ENCODE measurements at regions not wholly inside any gene's neighbourhood (a gene's known extent, or its start where the extent isn't known, plus 50 kb on each side); places are given as distances from the start of the nearest gene placed in this dataset.
A peak's percentile ranks its signal among the peaks of the same experiment; 100 is the strongest.

- Histone ChIP-seq H3K4me1 (ENCODE audit: insufficient read depth, low read length) (no peaks in the 10 kb centered on the region), H3K9ac (ENCODE audit: low read depth, low read length) (no peak overlapping the region), H3K4me3 (ENCODE audit: low read depth in 1 of 2, low read length in 2 of 2) (no peak overlapping the region), H3K27me3 (ENCODE audit: insufficient read depth, low read length, poor library complexity) (no peaks in the 10 kb centered on the region), H4K20me1 (ENCODE audit: insufficient read depth, low read length) (no peaks in the 10 kb centered on the region), H3K27ac (ENCODE audit: low read length) (no peak overlapping the region), H2AFZ (ENCODE audit: low read depth, low read length) (no peak overlapping the region), H3K9me3 (ENCODE audit: insufficient read depth, low read length, severe bottlenecking) (no peaks in the 10 kb centered on the region), H3K79me2 (ENCODE audit: insufficient read depth, low read length) (no peaks in the 10 kb centered on the region), H3K4me2 (ENCODE audit: insufficient read depth, low read length) (no peak overlapping the region), H3K36me3 (ENCODE audit: insufficient read depth, low read length) (no peaks in the 10 kb centered on the region)
- DNase-seq (peak; percentile 47), ATAC-seq (ENCODE audit: insufficient read depth, low read depth) (peak; percentile 59; the same call in 2 of the 3 replicates)
- TF ChIP-seq, protein P1, sequence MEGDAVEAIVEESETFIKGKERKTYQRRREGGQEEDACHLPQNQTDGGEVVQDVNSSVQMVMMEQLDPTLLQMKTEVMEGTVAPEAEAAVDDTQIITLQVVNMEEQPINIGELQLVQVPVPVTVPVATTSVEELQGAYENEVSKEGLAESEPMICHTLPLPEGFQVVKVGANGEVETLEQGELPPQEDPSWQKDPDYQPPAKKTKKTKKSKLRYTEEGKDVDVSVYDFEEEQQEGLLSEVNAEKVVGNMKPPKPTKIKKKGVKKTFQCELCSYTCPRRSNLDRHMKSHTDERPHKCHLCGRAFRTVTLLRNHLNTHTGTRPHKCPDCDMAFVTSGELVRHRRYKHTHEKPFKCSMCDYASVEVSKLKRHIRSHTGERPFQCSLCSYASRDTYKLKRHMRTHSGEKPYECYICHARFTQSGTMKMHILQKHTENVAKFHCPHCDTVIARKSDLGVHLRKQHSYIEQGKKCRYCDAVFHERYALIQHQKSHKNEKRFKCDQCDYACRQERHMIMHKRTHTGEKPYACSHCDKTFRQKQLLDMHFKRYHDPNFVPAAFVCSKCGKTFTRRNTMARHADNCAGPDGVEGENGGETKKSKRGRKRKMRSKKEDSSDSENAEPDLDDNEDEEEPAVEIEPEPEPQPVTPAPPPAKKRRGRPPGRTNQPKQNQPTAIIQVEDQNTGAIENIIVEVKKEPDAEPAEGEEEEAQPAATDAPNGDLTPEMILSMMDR (IDR thresholded peaks at IDR 0.05; ENCODE audit: borderline replicate concordance, extremely low read depth, low read length, poor library complexity, severe bottlenecking), result peak; percentile 75
- no peak for TF ChIP-seq EZH2 (IDR thresholded peaks at IDR 0.05; ENCODE audit: borderline replicate concordance, low read depth, low read length, severe bottlenecking)
These were observed 155.5 kb upstream of the NMUR2 start for GRCh38 chr5:152560512-152561137.

- H3K4me3 ChIP-seq (ENCODE audit: low read depth in 1 of 2, low read length in 2 of 2), result no peak overlapping the region
- H2AFZ ChIP-seq (ENCODE audit: low read depth, low read length), result no peak overlapping the region
- no peak for ATAC-seq (ENCODE audit: insufficient read depth, low read depth)
These were observed 162.9 kb upstream of the NMUR2 start for GRCh38 chr5:152568016-152568415.

DNA sequence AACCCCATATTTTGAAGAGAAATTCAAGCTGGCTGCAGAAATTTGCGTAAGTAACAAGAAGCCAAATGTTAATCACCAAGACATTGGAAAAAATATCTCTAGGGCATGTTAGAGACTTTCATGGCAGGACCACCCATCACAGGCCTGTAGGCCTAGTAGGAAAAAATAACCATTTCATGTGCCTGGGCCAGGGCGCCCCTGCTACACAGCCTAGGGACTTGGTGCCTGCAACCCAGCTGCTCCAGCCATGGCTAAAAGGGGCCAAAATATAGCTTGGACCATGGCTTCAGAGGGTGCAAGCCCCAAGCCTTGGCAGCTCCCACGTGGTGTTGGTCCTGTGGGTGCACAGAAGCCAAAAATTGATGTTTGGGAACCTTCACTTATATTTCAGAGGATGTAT is 167.7 kb upstream of the NMUR2 start:
- no peak overlapping the region for H3K27ac ChIP-seq (ENCODE audit: low read length)
- H2AFZ ChIP-seq (ENCODE audit: low read depth, low read length), result no peak overlapping the region
- H3K4me2 ChIP-seq (ENCODE audit: insufficient read depth, low read length), result no peak overlapping the region
- H3K4me3 ChIP-seq (ENCODE audit: low read depth in 1 of 2, low read length in 2 of 2), result no peak overlapping the region
- no peaks in the 10 kb centered on the region for H3K4me1 ChIP-seq (ENCODE audit: insufficient read depth, low read length)
- H3K9ac ChIP-seq (ENCODE audit: low read depth, low read length), result no peak overlapping the region
- H3K27me3 ChIP-seq (ENCODE audit: insufficient read depth, low read length, poor library complexity), result no peaks in the 10 kb centered on the region
- H3K36me3 ChIP-seq (ENCODE audit: insufficient read depth, low read length), result no peaks in the 10 kb centered on the region
- H3K9me3 ChIP-seq (ENCODE audit: insufficient read depth, low read length, severe bottlenecking), result no peaks in the 10 kb centered on the region
- TF ChIP-seq, protein P1 (IDR thresholded peaks at IDR 0.05; ENCODE audit: borderline replicate concordance, extremely low read depth, low read length, poor library complexity, severe bottlenecking), result no peak
- TF ChIP-seq EZH2 (IDR thresholded peaks at IDR 0.05; ENCODE audit: borderline replicate concordance, low read depth, low read length, severe bottlenecking), result no peak
- no peaks in the 10 kb centered on the region for H4K20me1 ChIP-seq (ENCODE audit: insufficient read depth, low read length)
- DNase-seq, result no peak
- ATAC-seq (ENCODE audit: insufficient read depth, low read depth), result no peak
- H3K79me2 ChIP-seq (ENCODE audit: insufficient read depth, low read length), result no peaks in the 10 kb centered on the region

More at GRCh38 chr5:152568016-152568415, 162.9 kb upstream of the NMUR2 start:
- Histone ChIP-seq H3K36me3 (ENCODE audit: insufficient read depth, low read length) (no peaks in the 10 kb centered on the region), H3K9ac (ENCODE audit: low read depth, low read length) (no peak overlapping the region), H3K79me2 (ENCODE audit: insufficient read depth, low read length) (no peaks in the 10 kb centered on the region), H3K4me1 (ENCODE audit: insufficient read depth, low read length) (no peaks in the 10 kb centered on the region), H4K20me1 (ENCODE audit: insufficient read depth, low read length) (no peaks in the 10 kb centered on the region), H3K4me2 (ENCODE audit: insufficient read depth, low read length) (no peak overlapping the region), H3K9me3 (ENCODE audit: insufficient read depth, low read length, severe bottlenecking) (no peaks in the 10 kb centered on the region), H3K27ac (ENCODE audit: low read length) (no peak overlapping the region), H3K27me3 (ENCODE audit: insufficient read depth, low read length, poor library complexity) (no peaks in the 10 kb centered on the region)
- TF ChIP-seq EZH2 (IDR thresholded peaks at IDR 0.05; ENCODE audit: borderline replicate concordance, low read depth, low read length, severe bottlenecking), result no peak
- TF ChIP-seq, protein P1 (IDR thresholded peaks at IDR 0.05; ENCODE audit: borderline replicate concordance, extremely low read depth, low read length, poor library complexity, severe bottlenecking), result no peak
- DNase-seq, result no peak

All from DND-41 (cell line).